Glutamatergic neuron (in vitro differentiated cells): ENCODE measurements at regions not wholly inside any gene's neighbourhood (a gene's known extent, or its start where the extent isn't known, plus 50 kb on each side); places are given as distances from the start of the nearest gene placed in this dataset.

Experiments used
- DNase-seq: peaks from one replicate; pipeline ENCODE4 v3.0.0; 2022
- H3K27ac Mint-ChIP-seq: one replicate; pipeline ENCODE4 v1.8.0; 2020; ENCODE audit warnings: mild to moderate bottlenecking, mixed read lengths, inconsistent platforms; ENCODE audit not compliant: unreplicated experiment
- H3K27me3 Mint-ChIP-seq: one replicate; pipeline ENCODE4 v1.8.0; 2020; ENCODE audit warnings: mild to moderate bottlenecking, moderate library complexity, mixed read lengths, inconsistent platforms; ENCODE audit not compliant: unreplicated experiment
- H3K36me3 Mint-ChIP-seq: one replicate; pipeline ENCODE4 v1.8.0; 2020; ENCODE audit warnings: mild to moderate bottlenecking, mixed read lengths, inconsistent platforms; ENCODE audit not compliant: unreplicated experiment
- H3K4me1 Mint-ChIP-seq: one replicate; pipeline ENCODE4 v1.8.0; 2020; ENCODE audit warnings: mild to moderate bottlenecking, low read depth, mixed read lengths, inconsistent platforms; ENCODE audit not compliant: unreplicated experiment
- H3K4me3 Mint-ChIP-seq: one replicate; pipeline ENCODE4 v1.8.0; 2020; ENCODE audit warnings: mild to moderate bottlenecking, mixed read lengths, inconsistent platforms; ENCODE audit not compliant: unreplicated experiment
- H3K9me3 Mint-ChIP-seq: one replicate; pipeline ENCODE4 v1.8.0; 2020; ENCODE audit warnings: mild to moderate bottlenecking, moderate library complexity, mixed read lengths, inconsistent platforms; ENCODE audit not compliant: unreplicated experiment
- TF ChIP-seq, protein P1 (sequence below): fragments of 200-600 bp; sonication (generic); IDR thresholded peaks from one replicate; pipeline ENCODE4 v1.5.0; 2021; ENCODE audit not compliant: partially characterized antibody, unreplicated experiment

DNA sequence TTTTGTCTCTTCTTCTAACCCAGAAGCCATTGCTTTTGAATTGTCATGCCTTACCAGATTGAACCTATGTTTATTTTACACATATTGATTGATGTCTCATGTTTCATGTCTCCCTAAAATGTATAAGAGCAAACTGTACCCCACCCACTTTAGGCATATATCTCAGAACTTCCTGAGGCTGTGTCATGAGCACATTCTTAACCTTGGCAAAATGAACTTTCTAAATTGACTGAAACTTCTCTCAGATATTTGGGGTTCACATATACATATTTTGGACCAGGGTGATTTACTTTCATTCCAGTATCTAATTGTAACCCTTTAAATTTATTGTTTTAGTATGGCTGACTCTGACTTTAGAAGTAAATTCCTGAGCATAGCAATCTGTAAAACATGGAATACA is 723.9 kb upstream of the PCDH20 start:
- H3K27me3 Mint-ChIP-seq, result peaks cover 4% of the 10 kb centered on the region
- H3K4me1 Mint-ChIP-seq, result peaks cover 9% of the 10 kb centered on the region
- TF ChIP-seq, protein P1, sequence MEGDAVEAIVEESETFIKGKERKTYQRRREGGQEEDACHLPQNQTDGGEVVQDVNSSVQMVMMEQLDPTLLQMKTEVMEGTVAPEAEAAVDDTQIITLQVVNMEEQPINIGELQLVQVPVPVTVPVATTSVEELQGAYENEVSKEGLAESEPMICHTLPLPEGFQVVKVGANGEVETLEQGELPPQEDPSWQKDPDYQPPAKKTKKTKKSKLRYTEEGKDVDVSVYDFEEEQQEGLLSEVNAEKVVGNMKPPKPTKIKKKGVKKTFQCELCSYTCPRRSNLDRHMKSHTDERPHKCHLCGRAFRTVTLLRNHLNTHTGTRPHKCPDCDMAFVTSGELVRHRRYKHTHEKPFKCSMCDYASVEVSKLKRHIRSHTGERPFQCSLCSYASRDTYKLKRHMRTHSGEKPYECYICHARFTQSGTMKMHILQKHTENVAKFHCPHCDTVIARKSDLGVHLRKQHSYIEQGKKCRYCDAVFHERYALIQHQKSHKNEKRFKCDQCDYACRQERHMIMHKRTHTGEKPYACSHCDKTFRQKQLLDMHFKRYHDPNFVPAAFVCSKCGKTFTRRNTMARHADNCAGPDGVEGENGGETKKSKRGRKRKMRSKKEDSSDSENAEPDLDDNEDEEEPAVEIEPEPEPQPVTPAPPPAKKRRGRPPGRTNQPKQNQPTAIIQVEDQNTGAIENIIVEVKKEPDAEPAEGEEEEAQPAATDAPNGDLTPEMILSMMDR, result no peak
- no peak overlapping the region for H3K4me3 Mint-ChIP-seq
- no peak for DNase-seq
- no peak overlapping the region for H3K27ac Mint-ChIP-seq
- peaks cover 3% of the 10 kb centered on the region for H3K9me3 Mint-ChIP-seq
- H3K36me3 Mint-ChIP-seq, result no peaks in the 10 kb centered on the region

DNA sequence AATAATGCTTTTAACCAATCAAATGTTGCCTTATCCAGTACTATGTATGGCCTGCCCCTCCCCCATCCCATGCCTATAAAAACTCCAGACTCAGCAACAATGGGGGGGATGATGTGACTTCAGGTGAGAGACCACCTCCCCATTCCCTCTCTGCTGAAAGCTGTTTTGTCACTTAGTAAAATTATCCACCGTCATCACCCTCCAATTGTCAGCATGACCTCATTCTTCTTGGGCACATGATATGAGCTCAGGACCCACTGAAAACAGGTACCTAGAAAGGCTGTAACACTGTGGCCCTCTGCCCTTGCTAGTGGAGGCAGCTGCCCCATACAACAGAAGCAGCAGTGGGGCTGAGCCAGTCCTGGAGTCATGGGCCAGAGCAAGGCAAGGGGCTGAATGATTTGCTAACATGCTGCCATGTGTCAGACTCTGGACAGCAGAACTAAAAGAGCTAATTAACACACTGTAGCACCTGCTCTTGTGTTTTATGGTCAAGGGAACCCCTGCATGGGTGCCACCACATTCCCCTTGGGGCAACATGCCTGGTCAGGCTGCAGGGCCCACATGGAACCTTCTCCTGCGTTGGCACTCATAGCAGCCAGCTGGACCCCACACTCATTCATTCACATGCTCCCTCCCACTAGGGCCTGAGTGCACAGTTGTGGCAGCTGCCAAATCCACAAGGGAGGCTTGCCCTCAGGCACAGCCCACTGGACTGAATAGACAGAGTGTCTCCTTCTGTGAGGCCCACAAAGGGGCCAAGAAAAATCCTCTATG is 722.2 kb upstream of the PCDH20 start:
- Mint-ChIP-seq H3K4me3 (no peak overlapping the region), H3K27me3 (peaks cover 4% of the 10 kb centered on the region), H3K4me1 (peaks cover 9% of the 10 kb centered on the region), H3K36me3 (no peaks in the 10 kb centered on the region), H3K27ac (peak overlapping the region; percentile 20), H3K9me3 (peaks cover 3% of the 10 kb centered on the region)
- TF ChIP-seq, protein P1, result no peak
- peak; percentile 45 for DNase-seq

DNA sequence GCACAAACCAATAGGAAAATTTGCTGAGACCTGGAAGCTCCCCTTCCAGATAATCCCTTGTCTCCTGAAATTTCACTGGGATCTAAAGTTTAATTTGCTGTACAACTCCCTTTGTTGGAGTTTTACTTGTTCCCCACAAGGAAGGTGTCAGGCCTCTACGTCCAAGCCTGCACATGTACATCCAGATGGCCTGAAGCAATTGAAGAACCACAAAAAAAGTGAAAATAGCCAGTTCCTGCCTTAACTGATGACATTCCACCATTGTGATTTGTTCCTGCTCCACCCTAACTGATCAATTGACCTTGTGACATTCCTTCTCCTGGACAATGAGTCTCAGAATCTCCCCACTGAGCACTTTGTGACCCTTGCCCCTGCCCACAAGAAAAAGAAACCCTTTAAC is 716.0 kb upstream of the PCDH20 start:
- Mint-ChIP-seq H3K4me3 (no peak overlapping the region), H3K27me3 (no peaks in the 10 kb centered on the region), H3K36me3 (no peaks in the 10 kb centered on the region), H3K9me3 (no peaks in the 10 kb centered on the region), H3K27ac (no peak overlapping the region), H3K4me1 (peaks cover 17% of the 10 kb centered on the region)
- TF ChIP-seq, protein P1, result no peak
- DNase-seq, result no peak

DNA sequence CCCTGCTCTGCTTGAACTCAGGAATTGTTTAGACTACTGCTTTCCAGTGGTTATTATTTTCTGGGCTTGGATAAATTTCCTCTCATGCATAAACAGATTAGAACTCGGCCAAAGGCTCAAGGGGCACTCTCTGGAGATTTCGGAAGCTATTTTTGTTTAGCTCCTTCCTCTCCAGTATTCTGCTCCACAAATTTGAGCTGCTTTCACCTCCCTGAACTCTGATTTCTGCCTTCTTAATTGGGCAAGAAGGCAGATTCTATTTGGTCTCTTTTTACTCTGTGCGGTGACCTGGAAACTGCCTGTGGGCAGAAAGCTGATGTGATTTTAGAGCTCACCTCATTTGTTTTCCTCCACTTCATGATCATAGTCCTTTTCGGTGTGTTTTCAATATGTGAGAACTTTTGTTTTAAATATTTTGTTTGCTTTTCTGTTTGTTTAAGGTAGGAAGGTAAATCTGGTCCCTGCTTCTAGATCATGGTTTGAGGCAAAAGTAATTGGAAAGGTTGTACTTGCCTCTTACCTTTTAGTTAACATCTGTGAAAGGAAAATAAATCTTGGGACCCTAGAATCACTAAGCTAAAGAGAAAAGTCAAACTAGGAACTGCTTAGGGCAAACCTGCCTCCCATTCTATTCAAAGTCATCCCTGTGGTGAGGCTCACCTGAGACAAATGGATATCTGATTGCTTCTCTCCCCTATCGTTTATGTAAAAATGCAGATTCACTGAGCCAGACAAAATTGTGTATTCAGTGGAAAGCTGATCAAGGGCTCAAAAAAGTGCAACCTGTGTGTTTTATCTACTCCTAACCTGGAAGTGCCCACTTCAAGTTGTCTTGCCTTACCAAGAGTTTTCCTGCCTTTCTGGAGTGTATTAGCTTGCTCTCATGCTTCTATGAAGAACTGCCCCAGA is 714.7 kb upstream of the PCDH20 start:
- no peaks in the 10 kb centered on the region for H3K27me3 Mint-ChIP-seq
- TF ChIP-seq, protein P1, result no peak
- no peak for DNase-seq
- H3K27ac Mint-ChIP-seq, result no peak overlapping the region
- H3K36me3 Mint-ChIP-seq, result no peaks in the 10 kb centered on the region
- no peaks in the 10 kb centered on the region for H3K9me3 Mint-ChIP-seq
- no peak overlapping the region for H3K4me3 Mint-ChIP-seq
- peaks cover 17% of the 10 kb centered on the region for H3K4me1 Mint-ChIP-seq
